Endothelial cell of umbilical vein (primary cell): ENCODE measurements at regions not wholly inside any gene's neighbourhood (a gene's known extent, or its start where the extent isn't known, plus 50 kb on each side); places are given as distances from the start of the nearest gene placed in this dataset.

Source experiments
- BruUV-seq: library from RNA; stranded (reverse); fragments of 400-500 nt; replicated peaks from 2 replicates; lab custom pipeline; 2021; lab: Mats Ljungman, UMichigan
- CTCF ChIA-PET: fragments of 300-600, 350-600 bp; sonication (Branson Sonifier 250); formaldehyde crosslinking; loops from one replicate; lab custom pipeline; 2021; ENCODE audit warnings: antibody characterized with exemption, inconsistent platforms; lab: Charles Lee
- POLR2A ChIA-PET: fragments of 300-600, 350-600 bp; sonication (Branson Sonifier 250); formaldehyde crosslinking; loops from one replicate; lab custom pipeline; 2021; ENCODE audit warnings: antibody characterized with exemption, inconsistent platforms; lab: Charles Lee
- DNase-seq: peaks from one replicate; pipeline ENCODE4 v3.0.0-alpha.2; 2011; ENCODE audit warnings: low read depth, low spot score
- FAIRE-seq: peaks from 2 replicates; lab custom pipeline; 2011; peaks lifted over from hg19 to GRCh38; lab: Jason Lieb, UNC
- H2AFZ ChIP-seq: 2 replicates; pipeline ENCODE4 v1.6.0; 2012; ENCODE audit warnings: low read depth, low read length, control low read depth, inconsistent platforms
- H3K27ac ChIP-seq: 2 replicates; pipeline ENCODE4 v1.5.1; 2011; ENCODE audit warnings: low read depth, mild to moderate bottlenecking, control low read depth, low read length, moderate library complexity; ENCODE audit not compliant: insufficient read depth
- H3K27me3 ChIP-seq, 2 experiments: 2 replicates each; pipeline versions ENCODE4 v1.6.0 to v1.6.1; 2011; ENCODE audit warnings: low read length in 2 of 2, mixed read lengths in 1 of 2; ENCODE audit not compliant: control insufficient read depth in 2 of 2, insufficient read depth in 2 of 2
- H3K36me3 ChIP-seq, 2 experiments: 2 replicates in 1 of 2; 3 replicates in 1 of 2; pipeline ENCODE4 v1.5.1; 2011; ENCODE audit warnings: low read length in 2 of 2, mild to moderate bottlenecking in 1 of 2, moderate library complexity in 1 of 2; ENCODE audit not compliant: control insufficient read depth in 2 of 2, insufficient read depth in 2 of 2; ENCODE audit errors: extremely low read depth in 1 of 2
- H3K4me1 ChIP-seq: 3 replicates; pipeline ENCODE4 v1.5.1; 2011; ENCODE audit warnings: mild to moderate bottlenecking, low read length; ENCODE audit not compliant: control insufficient read depth, insufficient read depth; ENCODE audit errors: extremely low read depth
- H3K4me2 ChIP-seq: 2 replicates; pipeline ENCODE4 v1.6.1; 2011; ENCODE audit warnings: low read length, control low read depth, mixed read lengths; ENCODE audit not compliant: insufficient read depth
- H3K4me3 ChIP-seq, 3 experiments: fragments of 200-600 bp in 1 of 3; sonication (generic), shearing (Covaris generic) in 1 of 3; replicated peaks in 1 of 3; 2 replicates each; pipeline ENCODE4 v1.5.1; 2011 to 2016; ENCODE audit warnings: control low read depth in 3 of 3, low read length in 3 of 3, mild to moderate bottlenecking in 2 of 3, inconsistent platforms in 1 of 3, low read depth in 1 of 3, moderate library complexity in 1 of 3; ENCODE audit not compliant: insufficient read depth in 1 of 3
- H3K79me2 ChIP-seq: 2 replicates; pipeline ENCODE4 v1.6.0; 2012; ENCODE audit warnings: low read length, inconsistent platforms; ENCODE audit not compliant: control insufficient read depth, insufficient read depth
- H3K9ac ChIP-seq: replicated peaks from 2 replicates; pipeline ENCODE3; 2011; ENCODE audit warnings: low read length, control low read depth; ENCODE audit not compliant: insufficient read depth; ENCODE audit errors: extremely low read depth
- H3K9me1 ChIP-seq: replicated peaks from 3 replicates; pipeline ENCODE4 v1.6.0; 2011; ENCODE audit warnings: mild to moderate bottlenecking, low read length; ENCODE audit not compliant: control insufficient read depth, insufficient read depth; ENCODE audit errors: extremely low read depth
- H3K9me3 ChIP-seq: replicated peaks from 2 replicates; pipeline ENCODE4 v1.5.1; 2012; ENCODE audit warnings: low read length, inconsistent platforms; ENCODE audit not compliant: control insufficient read depth, insufficient read depth
- H4K20me1 ChIP-seq: replicated peaks from 2 replicates; pipeline ENCODE3; 2011; ENCODE audit warnings: mild to moderate bottlenecking, low read length; ENCODE audit not compliant: control insufficient read depth, insufficient read depth; ENCODE audit errors: extremely low read depth
- EZH2 ChIP-seq: IDR thresholded peaks from 2 replicates; pipeline ENCODE4 v1.6.1; 2012; ENCODE audit warnings: borderline replicate concordance, low read depth, mild to moderate bottlenecking, moderate library complexity, low read length, inconsistent platforms; ENCODE audit not compliant: severe bottlenecking
- FOS ChIP-seq: IDR thresholded peaks from 2 replicates; pipeline ENCODE4 v1.6.1; 2011; ENCODE audit warnings: mild to moderate bottlenecking, low read length, moderate library complexity, borderline replicate concordance; ENCODE audit not compliant: insufficient read depth
- GATA2 ChIP-seq: IDR thresholded peaks from 2 replicates; pipeline ENCODE4 v1.7.0; 2011; ENCODE audit warnings: low read depth, mild to moderate bottlenecking, moderate library complexity, mixed read lengths, low read length; ENCODE audit not compliant: insufficient read length, insufficient read depth
- JUN ChIP-seq: IDR thresholded peaks from 2 replicates; pipeline ENCODE4 v1.6.1; 2011; ENCODE audit warnings: borderline replicate concordance, low read depth; ENCODE audit not compliant: insufficient read length, insufficient read depth
- MAX ChIP-seq: IDR thresholded peaks from 2 replicates; pipeline ENCODE4 v1.6.1; 2011; ENCODE audit not compliant: insufficient read depth, insufficient read length
- MYC ChIP-seq: IDR thresholded peaks from one replicate; pipeline ENCODE4 v1.6.1; 2011; ENCODE audit warnings: mild to moderate bottlenecking, low read depth, low read length
- POLR2A ChIP-seq: IDR thresholded peaks from 2 replicates; pipeline ENCODE4 v1.6.1; 2012; ENCODE audit warnings: low read depth, mild to moderate bottlenecking, control low read depth, low read length
- POLR2AphosphoS5 ChIP-seq: IDR thresholded peaks from 2 replicates; pipeline ENCODE4 v1.6.1; 2012; ENCODE audit warnings: low read depth, mild to moderate bottlenecking, control low read depth, low read length, moderate library complexity; ENCODE audit not compliant: insufficient read depth
- dilution Hi-C: fragments of 300-500 bp; cut with MboI; formaldehyde crosslinking; loops from one replicate; pipeline ENCODE4 v1.15.0; 2019; ENCODE audit warnings: low sequenced_read_pairs; ENCODE audit not compliant: extremely low pct_ligation_motif_present
- intact Hi-C: fragments of 100-400 bp; cut with micrococcal nuclease; formaldehyde crosslinking; loops from one replicate; pipeline ENCODE4 v1.10.0; 2022
- TF ChIP-seq, protein P1 (sequence below), 2 donors: IDR thresholded peaks; 1 replicate in 1 of 2; 2 replicates in 1 of 2; pipeline ENCODE4 v1.5.1; 2011; ENCODE audit warnings: low read length in 2 of 2, mild to moderate bottlenecking in 2 of 2, moderate library complexity in 2 of 2, control low read depth in 1 of 2, inconsistent platforms in 1 of 2, low read depth in 1 of 2; ENCODE audit not compliant: insufficient read depth in 1 of 2; ENCODE audit errors: extremely low read depth in 1 of 2

DNA sequence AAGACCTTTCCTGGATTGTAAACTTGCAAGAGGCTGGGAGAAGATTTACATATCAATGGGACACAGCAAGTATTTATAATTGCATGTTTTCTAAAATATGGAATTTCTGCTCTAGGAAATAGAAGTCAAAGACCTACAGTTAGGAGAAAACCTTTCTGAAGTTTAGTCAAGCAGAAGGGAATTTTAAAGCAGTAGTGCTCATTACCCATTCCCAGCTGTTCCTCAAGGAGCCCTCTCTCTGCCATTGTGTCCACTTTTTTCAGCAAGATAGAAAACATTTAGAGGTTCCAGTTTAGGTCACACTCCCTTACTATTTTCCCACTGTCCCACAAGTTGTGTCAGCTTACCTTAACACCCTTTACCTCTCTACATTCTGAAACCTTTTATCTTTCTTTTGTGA, 584.0 kb upstream of the CHAC2 start:
- no TSS peak for BruUV-seq
- no peak for DNase-seq
- FAIRE-seq = no peak
- Histone ChIP-seq H4K20me1 (no peaks in the 10 kb centered on the region), H3K79me2 (no peaks in the 10 kb centered on the region), H3K9me3 (no peaks in the 10 kb centered on the region), H3K4me1 (no peaks in the 10 kb centered on the region), H2AFZ (no peak overlapping the region), H3K4me2 (no peak overlapping the region), H3K27me3 (no peaks in the 10 kb centered on the region), H3K4me3 (no peak overlapping the region), H3K27ac (no peak overlapping the region), H3K36me3 (no peaks in the 10 kb centered on the region), H3K9ac (no peak overlapping the region), H3K9me1 (no peaks in the 10 kb centered on the region)
- CTCF ChIA-PET = no interaction called here
- intact Hi-C loops = no loop called here
- dilution Hi-C loops = no loop called here
- POLR2A ChIA-PET = no interaction called here
- TF ChIP-seq EZH2 (no peak), POLR2AphosphoS5 (no peak), JUN (no peak), FOS (no peak), MYC (no peak), GATA2 (no peak), MAX (no peak), POLR2A (no peak)
- TF ChIP-seq, protein P1, sequence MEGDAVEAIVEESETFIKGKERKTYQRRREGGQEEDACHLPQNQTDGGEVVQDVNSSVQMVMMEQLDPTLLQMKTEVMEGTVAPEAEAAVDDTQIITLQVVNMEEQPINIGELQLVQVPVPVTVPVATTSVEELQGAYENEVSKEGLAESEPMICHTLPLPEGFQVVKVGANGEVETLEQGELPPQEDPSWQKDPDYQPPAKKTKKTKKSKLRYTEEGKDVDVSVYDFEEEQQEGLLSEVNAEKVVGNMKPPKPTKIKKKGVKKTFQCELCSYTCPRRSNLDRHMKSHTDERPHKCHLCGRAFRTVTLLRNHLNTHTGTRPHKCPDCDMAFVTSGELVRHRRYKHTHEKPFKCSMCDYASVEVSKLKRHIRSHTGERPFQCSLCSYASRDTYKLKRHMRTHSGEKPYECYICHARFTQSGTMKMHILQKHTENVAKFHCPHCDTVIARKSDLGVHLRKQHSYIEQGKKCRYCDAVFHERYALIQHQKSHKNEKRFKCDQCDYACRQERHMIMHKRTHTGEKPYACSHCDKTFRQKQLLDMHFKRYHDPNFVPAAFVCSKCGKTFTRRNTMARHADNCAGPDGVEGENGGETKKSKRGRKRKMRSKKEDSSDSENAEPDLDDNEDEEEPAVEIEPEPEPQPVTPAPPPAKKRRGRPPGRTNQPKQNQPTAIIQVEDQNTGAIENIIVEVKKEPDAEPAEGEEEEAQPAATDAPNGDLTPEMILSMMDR (IDR thresholded peaks at IDR 0.05; ENCODE audit: extremely low read depth in 1 of 2, insufficient read depth in 1 of 2, low read depth in 1 of 2, low read length in 2 of 2) = no peak
